HEK293 (cell line): ENCODE measurements at regions not wholly inside any gene's neighbourhood (a gene's known extent, or its start where the extent isn't known, plus 50 kb on each side); places are given as distances from the start of the nearest gene placed in this dataset.

Experiments
- CTCF ChIA-PET: fragments of 350-600 bp; formaldehyde crosslinking; extraction: SDS; loops from one replicate; lab custom pipeline; 2021; ENCODE audit warnings: antibody characterized with exemption; lab: Yijun Ruan, JAX
- POLR2A ChIA-PET: fragments of 300-600 bp; formaldehyde crosslinking; extraction: SDS; loops from one replicate; lab custom pipeline; 2020; ENCODE audit warnings: antibody characterized with exemption, inconsistent platforms; lab: Yijun Ruan, JAX
- H3K27ac ChIP-seq: fragments of 200-500 bp; sonication (Bioruptor generic); 2 replicates; pipeline ENCODE4 v1.5.1; 2014; ENCODE audit warnings: low read depth, low read length, control low read depth, inconsistent platforms; ENCODE audit errors: extremely low read depth
- H3K36me3 ChIP-seq, 2 experiments: fragments of 200-500 bp in 1 of 2; sonication (Bioruptor generic) in 1 of 2; 1 replicate in 1 of 2; 2 replicates in 1 of 2; pipeline ENCODE4 v1.5.1; 2014 to 2017; ENCODE audit warnings: inconsistent platforms in 2 of 2, low read length in 2 of 2; ENCODE audit not compliant: control insufficient read depth in 2 of 2, insufficient read depth in 1 of 2
- H3K4me1 ChIP-seq: fragments of 200-500 bp; sonication (Bioruptor generic); 2 replicates; pipeline ENCODE4 v1.5.1; 2014; ENCODE audit warnings: mild to moderate bottlenecking, low read length, inconsistent platforms; ENCODE audit not compliant: control insufficient read depth, insufficient read depth
- H3K4me3 ChIP-seq: 2 replicates; pipeline ENCODE4 v1.5.1; 2011; ENCODE audit warnings: low read depth, mild to moderate bottlenecking, control low read depth, low read length, moderate library complexity
- H3K9me3 ChIP-seq: fragments of 200-500 bp; sonication (Bioruptor generic); 2 replicates; pipeline ENCODE4 v1.5.1; 2014; ENCODE audit warnings: low read depth, low read length, inconsistent platforms; ENCODE audit not compliant: control insufficient read depth, insufficient read depth
- GLIS1 ChIP-seq: fragments of 450-650 bp; formaldehyde crosslinking; IDR thresholded peaks from 2 replicates; pipeline ENCODE4 v1.5.1; 2016; ENCODE audit warnings: missing biosample characterization, missing genetic modification characterization
- HOXA7 ChIP-seq: sonication (generic); formaldehyde crosslinking; IDR thresholded peaks from 2 replicates; pipeline ENCODE4 v1.8.1; 2022; ENCODE audit warnings: missing genetic modification reagents, borderline replicate concordance
- MEIS1 ChIP-seq: sonication (generic); formaldehyde crosslinking; IDR thresholded peaks from 2 replicates; pipeline ENCODE4 v1.8.1; 2022; ENCODE audit warnings: missing genetic modification reagents, mild to moderate bottlenecking, borderline replicate concordance
- PRDM1 ChIP-seq: fragments of 450-650 bp; formaldehyde crosslinking; IDR thresholded peaks from 2 replicates; pipeline ENCODE4; 2016; ENCODE audit warnings: missing biosample characterization, missing genetic modification characterization
- REPIN1 ChIP-seq: fragments of 450-650 bp; formaldehyde crosslinking; IDR thresholded peaks from 2 replicates; pipeline ENCODE4 v1.5.1; 2017; ENCODE audit warnings: missing biosample characterization, missing genetic modification characterization, low read depth
- TRIM28 ChIP-seq: IDR thresholded peaks from 2 replicates; pipeline ENCODE4 v1.6.1; 2011; ENCODE audit warnings: low read length, control low read depth, borderline replicate concordance
- ZNF2 ChIP-seq: fragments of 450-650 bp; formaldehyde crosslinking; IDR thresholded peaks from 2 replicates; pipeline ENCODE4 v1.5.1; 2016; ENCODE audit warnings: missing biosample characterization, missing genetic modification characterization
- ZNF214 ChIP-seq: fragments of 450-650 bp; formaldehyde crosslinking; IDR thresholded peaks from 2 replicates; pipeline ENCODE4 v1.5.1; 2017; ENCODE audit warnings: missing biosample characterization, mild to moderate bottlenecking, missing genetic modification characterization, borderline replicate concordance
- ZNF223 ChIP-seq: fragments of 450-650 bp; formaldehyde crosslinking; IDR thresholded peaks from 2 replicates; pipeline ENCODE4 v1.5.1; 2016; ENCODE audit warnings: missing biosample characterization, missing genetic modification characterization
- ZNF248 ChIP-seq: fragments of 450-650 bp; formaldehyde crosslinking; IDR thresholded peaks from 2 replicates; pipeline ENCODE4 v1.5.1; 2017; ENCODE audit warnings: missing biosample characterization, missing genetic modification characterization
- ZNF394 ChIP-seq: fragments of 450-650 bp; formaldehyde crosslinking; IDR thresholded peaks from 2 replicates; pipeline ENCODE4 v1.5.1; 2016; ENCODE audit warnings: missing biosample characterization, missing genetic modification characterization, mild to moderate bottlenecking, moderate library complexity, borderline replicate concordance
- ZNF530 ChIP-seq: fragments of 450-650 bp; formaldehyde crosslinking; IDR thresholded peaks from 2 replicates; pipeline ENCODE4 v1.5.1; 2016; ENCODE audit warnings: low read depth, missing biosample characterization, missing genetic modification characterization
- ZNF560 ChIP-seq: fragments of 450-650 bp; formaldehyde crosslinking; IDR thresholded peaks from 2 replicates; pipeline ENCODE4 v1.5.1; 2017; ENCODE audit warnings: missing biosample characterization, missing genetic modification characterization, borderline replicate concordance
- ZNF610 ChIP-seq: fragments of 450-650 bp; formaldehyde crosslinking; IDR thresholded peaks from 2 replicates; pipeline ENCODE4 v1.5.1; 2016; ENCODE audit warnings: missing biosample characterization, missing genetic modification characterization, borderline replicate concordance
- ZNF76 ChIP-seq: fragments of 450-650 bp; formaldehyde crosslinking; IDR thresholded peaks from 2 replicates; pipeline ENCODE4; 2016; ENCODE audit warnings: low read depth, missing biosample characterization, missing genetic modification characterization, borderline replicate concordance
- ZNF791 ChIP-seq: fragments of 450-650 bp; formaldehyde crosslinking; IDR thresholded peaks from 2 replicates; pipeline ENCODE4 v1.5.1; 2016; ENCODE audit warnings: missing biosample characterization, missing genetic modification characterization
- TF ChIP-seq, protein P1 (sequence below): fragments of 450-650 bp; formaldehyde crosslinking; IDR thresholded peaks from 2 replicates; pipeline ENCODE4 v1.5.1; 2016; ENCODE audit warnings: missing biosample characterization, missing genetic modification characterization
- TF ChIP-seq, protein P2 (sequence below): IDR thresholded peaks from 2 replicates; pipeline ENCODE4 v1.6.1; 2011; ENCODE audit warnings: mild to moderate bottlenecking, low read depth, low read length, borderline replicate concordance
- TF ChIP-seq, protein P3 (sequence below): fragments of 450-650 bp; formaldehyde crosslinking; IDR thresholded peaks from 2 replicates; pipeline ENCODE4 v1.5.1; 2016; ENCODE audit warnings: missing biosample characterization, missing genetic modification characterization
- TF ChIP-seq, protein P4 (sequence below): fragments of 450-650 bp; formaldehyde crosslinking; IDR thresholded peaks from 2 replicates; pipeline ENCODE4 v1.5.1; 2017; ENCODE audit warnings: missing biosample characterization, missing genetic modification characterization

DNA sequence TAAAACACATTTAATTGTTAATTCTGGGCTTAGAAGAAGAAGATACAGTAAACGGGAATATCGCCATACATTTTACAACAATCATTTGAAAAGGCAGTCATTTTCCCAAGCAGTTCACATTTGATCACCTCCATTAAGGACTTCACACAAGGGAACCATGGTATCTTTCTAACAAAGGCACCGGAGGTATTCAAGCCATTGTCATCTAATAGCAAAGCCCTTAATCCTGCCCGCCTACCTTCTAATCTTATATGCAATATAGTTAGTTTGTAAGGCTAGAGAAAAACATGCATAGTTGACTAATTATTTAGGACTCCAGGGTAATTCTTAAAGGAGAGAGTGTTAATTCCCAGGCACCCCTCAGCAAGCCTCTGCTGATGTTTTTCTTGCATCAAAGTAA is 83.1 kb downstream of the MRPL32 start (continued):
- TF ChIP-seq, protein P1, sequence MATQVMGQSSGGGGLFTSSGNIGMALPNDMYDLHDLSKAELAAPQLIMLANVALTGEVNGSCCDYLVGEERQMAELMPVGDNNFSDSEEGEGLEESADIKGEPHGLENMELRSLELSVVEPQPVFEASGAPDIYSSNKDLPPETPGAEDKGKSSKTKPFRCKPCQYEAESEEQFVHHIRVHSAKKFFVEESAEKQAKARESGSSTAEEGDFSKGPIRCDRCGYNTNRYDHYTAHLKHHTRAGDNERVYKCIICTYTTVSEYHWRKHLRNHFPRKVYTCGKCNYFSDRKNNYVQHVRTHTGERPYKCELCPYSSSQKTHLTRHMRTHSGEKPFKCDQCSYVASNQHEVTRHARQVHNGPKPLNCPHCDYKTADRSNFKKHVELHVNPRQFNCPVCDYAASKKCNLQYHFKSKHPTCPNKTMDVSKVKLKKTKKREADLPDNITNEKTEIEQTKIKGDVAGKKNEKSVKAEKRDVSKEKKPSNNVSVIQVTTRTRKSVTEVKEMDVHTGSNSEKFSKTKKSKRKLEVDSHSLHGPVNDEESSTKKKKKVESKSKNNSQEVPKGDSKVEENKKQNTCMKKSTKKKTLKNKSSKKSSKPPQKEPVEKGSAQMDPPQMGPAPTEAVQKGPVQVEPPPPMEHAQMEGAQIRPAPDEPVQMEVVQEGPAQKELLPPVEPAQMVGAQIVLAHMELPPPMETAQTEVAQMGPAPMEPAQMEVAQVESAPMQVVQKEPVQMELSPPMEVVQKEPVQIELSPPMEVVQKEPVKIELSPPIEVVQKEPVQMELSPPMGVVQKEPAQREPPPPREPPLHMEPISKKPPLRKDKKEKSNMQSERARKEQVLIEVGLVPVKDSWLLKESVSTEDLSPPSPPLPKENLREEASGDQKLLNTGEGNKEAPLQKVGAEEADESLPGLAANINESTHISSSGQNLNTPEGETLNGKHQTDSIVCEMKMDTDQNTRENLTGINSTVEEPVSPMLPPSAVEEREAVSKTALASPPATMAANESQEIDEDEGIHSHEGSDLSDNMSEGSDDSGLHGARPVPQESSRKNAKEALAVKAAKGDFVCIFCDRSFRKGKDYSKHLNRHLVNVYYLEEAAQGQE (tag by site-specific recombination) = no peak
- TF ChIP-seq ZNF560 (tag by site-specific recombination) (no peak), ZNF214 (tag by site-specific recombination) (no peak)

DNA sequence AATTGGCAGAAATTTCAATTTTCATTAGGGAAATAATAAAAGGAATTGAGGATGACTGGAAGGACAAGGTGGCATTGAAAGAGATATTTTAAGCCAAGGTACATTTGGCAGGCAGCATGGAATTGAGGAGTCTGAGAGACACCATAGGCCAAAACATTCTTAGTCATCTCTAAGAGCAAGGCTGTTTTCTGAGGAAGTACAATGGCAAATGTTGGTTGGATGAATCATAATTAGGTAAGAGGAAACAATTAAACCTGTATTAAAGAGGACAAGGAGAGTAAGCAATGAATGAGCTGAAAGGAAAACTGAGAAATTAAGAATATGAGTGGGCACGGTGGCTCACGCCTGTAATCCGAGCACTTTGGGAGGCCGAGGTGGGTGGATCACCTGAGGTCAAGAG is 86.3 kb downstream of the MRPL32 start:
- Histone ChIP-seq H3K4me3 (no peak overlapping the region), H3K36me3 (no peaks in the 10 kb centered on the region), H3K4me1 (no peaks in the 10 kb centered on the region), H3K27ac (no peak overlapping the region), H3K9me3 (no peaks in the 10 kb centered on the region)
- ChIA-PET POLR2A (no interaction called here), CTCF (no interaction called here)
- TF ChIP-seq REPIN1 (tag by site-specific recombination) (no peak), PRDM1 (tag by site-specific recombination) (no peak), ZNF394 (tag by site-specific recombination) (no peak), GLIS1 (tag by site-specific recombination) (no peak), ZNF791 (no peak), ZNF530 (tag by site-specific recombination) (no peak), TRIM28 (no peak), ZNF76 (no peak), ZNF248 (tag by site-specific recombination) (no peak), ZNF223 (tag by site-specific recombination) (no peak), ZNF610 (no peak)
- TF ChIP-seq, protein P2, sequence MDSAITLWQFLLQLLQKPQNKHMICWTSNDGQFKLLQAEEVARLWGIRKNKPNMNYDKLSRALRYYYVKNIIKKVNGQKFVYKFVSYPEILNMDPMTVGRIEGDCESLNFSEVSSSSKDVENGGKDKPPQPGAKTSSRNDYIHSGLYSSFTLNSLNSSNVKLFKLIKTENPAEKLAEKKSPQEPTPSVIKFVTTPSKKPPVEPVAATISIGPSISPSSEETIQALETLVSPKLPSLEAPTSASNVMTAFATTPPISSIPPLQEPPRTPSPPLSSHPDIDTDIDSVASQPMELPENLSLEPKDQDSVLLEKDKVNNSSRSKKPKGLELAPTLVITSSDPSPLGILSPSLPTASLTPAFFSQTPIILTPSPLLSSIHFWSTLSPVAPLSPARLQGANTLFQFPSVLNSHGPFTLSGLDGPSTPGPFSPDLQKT = no peak
- TF ChIP-seq, protein P3, sequence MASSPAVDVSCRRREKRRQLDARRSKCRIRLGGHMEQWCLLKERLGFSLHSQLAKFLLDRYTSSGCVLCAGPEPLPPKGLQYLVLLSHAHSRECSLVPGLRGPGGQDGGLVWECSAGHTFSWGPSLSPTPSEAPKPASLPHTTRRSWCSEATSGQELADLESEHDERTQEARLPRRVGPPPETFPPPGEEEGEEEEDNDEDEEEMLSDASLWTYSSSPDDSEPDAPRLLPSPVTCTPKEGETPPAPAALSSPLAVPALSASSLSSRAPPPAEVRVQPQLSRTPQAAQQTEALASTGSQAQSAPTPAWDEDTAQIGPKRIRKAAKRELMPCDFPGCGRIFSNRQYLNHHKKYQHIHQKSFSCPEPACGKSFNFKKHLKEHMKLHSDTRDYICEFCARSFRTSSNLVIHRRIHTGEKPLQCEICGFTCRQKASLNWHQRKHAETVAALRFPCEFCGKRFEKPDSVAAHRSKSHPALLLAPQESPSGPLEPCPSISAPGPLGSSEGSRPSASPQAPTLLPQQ (tag by site-specific recombination) = no peak
- TF ChIP-seq, protein P4, sequence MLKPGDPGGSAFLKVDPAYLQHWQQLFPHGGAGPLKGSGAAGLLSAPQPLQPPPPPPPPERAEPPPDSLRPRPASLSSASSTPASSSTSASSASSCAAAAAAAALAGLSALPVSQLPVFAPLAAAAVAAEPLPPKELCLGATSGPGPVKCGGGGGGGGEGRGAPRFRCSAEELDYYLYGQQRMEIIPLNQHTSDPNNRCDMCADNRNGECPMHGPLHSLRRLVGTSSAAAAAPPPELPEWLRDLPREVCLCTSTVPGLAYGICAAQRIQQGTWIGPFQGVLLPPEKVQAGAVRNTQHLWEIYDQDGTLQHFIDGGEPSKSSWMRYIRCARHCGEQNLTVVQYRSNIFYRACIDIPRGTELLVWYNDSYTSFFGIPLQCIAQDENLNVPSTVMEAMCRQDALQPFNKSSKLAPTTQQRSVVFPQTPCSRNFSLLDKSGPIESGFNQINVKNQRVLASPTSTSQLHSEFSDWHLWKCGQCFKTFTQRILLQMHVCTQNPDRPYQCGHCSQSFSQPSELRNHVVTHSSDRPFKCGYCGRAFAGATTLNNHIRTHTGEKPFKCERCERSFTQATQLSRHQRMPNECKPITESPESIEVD (tag by site-specific recombination) = no peak

DNA sequence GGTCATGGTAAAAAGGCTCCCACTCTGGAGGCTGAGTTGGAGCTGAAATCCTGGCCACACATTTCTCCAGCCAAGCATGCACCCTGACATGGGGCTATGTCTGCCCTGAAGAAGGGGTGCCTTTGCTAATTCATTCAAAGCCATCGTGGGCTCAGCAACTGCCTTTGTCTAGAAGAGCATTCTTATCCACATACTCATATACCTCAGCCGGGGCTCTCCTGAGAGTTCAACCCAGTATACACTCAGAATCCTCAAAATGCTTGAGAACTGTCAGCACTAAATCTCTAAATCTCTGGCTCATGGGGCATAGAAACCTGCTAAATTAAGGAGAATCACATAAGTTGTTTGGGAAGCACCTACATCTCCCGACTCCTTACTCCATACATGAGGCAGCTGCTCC is 89.3 kb downstream of the MRPL32 start:
- no peak overlapping the region for H3K4me3 ChIP-seq
- CTCF ChIA-PET = no interaction called here
- H3K9me3 ChIP-seq = no peaks in the 10 kb centered on the region
- no peaks in the 10 kb centered on the region for H3K4me1 ChIP-seq
- no peaks in the 10 kb centered on the region for H3K36me3 ChIP-seq
- TF ChIP-seq HOXA7 (CRISPR knock-in tag) (no peak), ZNF2 (tag by site-specific recombination) (no peak), MEIS1 (CRISPR knock-in tag) (no peak)
- TF ChIP-seq, all 188 proteins: peak for 0
- H3K27ac ChIP-seq = no peak overlapping the region
- POLR2A ChIA-PET = no interaction called here
